ENCODE measurements at regions not wholly inside any gene's neighbourhood (a gene's known extent, or its start where the extent isn't known, plus 50 kb on each side); places are given as distances from the start of the nearest gene placed in this dataset.

DNA sequence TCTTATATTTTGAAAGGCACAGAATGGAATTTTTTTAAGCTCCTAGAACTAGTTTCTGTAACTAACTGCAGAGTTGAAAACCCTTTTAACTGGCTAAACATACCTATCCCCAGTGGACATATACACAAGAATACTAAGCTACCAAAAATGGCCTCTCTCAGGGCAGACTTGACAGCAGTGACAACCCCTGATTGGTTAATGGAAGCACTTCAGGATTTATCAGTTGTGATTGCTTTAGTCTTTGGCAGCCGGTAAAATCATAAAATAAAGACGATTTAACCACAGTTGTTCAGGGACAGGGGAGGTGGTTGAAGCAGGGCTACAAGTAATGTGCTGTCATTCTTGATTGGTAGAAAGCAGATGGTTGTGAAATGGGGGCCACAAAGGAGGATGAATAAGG lies 452.0 kb upstream of the SOX9 start:
- TF ChIP-seq, protein P1, sequence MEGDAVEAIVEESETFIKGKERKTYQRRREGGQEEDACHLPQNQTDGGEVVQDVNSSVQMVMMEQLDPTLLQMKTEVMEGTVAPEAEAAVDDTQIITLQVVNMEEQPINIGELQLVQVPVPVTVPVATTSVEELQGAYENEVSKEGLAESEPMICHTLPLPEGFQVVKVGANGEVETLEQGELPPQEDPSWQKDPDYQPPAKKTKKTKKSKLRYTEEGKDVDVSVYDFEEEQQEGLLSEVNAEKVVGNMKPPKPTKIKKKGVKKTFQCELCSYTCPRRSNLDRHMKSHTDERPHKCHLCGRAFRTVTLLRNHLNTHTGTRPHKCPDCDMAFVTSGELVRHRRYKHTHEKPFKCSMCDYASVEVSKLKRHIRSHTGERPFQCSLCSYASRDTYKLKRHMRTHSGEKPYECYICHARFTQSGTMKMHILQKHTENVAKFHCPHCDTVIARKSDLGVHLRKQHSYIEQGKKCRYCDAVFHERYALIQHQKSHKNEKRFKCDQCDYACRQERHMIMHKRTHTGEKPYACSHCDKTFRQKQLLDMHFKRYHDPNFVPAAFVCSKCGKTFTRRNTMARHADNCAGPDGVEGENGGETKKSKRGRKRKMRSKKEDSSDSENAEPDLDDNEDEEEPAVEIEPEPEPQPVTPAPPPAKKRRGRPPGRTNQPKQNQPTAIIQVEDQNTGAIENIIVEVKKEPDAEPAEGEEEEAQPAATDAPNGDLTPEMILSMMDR (IDR thresholded peaks at IDR 0.05): no peak
- peaks cover 0 to 10% (median 3%) of the 10 kb centered on the region in 3 donors for H3K9me3 ChIP-seq
- H3K4me1 ChIP-seq: no peaks in the 10 kb centered on the region
- no peaks in the 10 kb centered on the region for H3K36me3 ChIP-seq
- intact Hi-C loops (cut with DNase I; ENCODE audit: low total_unique reads): no loop called here
- no peak overlapping the region for H3K4me3 ChIP-seq
- peaks cover 0 to 3% of the 10 kb centered on the region in 2 donors for H3K27me3 ChIP-seq
- no peak for DNase-seq
- no peak overlapping the region for H3K27ac ChIP-seq

DNA sequence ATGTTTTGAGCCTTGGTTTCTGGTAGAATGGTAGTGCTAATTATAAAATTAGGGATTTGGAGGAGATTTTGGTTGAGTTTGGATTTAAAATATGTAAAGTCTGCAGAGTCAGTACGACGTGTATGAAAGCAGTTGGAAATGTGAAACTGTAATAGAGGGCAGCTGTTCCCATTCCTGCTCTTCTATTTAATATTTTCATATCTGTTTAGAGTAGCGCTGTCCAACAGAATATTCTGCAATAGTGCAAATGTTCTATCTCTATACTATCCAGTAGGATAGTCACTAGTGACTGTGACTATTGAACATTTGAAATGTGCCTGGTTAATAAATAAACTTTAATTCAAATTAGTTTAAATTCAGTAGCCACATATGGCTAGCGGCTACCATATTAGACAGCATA lies 443.4 kb upstream of the SOX9 start:
- H3K9me3 ChIP-seq: no peaks in the 10 kb centered on the region
- TF ChIP-seq, protein P1 (IDR thresholded peaks at IDR 0.05): no peak
- no peaks in the 10 kb centered on the region for H3K27me3 ChIP-seq
- DNase-seq: no peak
- no peak overlapping the region for H3K27ac ChIP-seq
- no peaks in the 10 kb centered on the region for H3K36me3 ChIP-seq
- no peak overlapping the region for H3K4me3 ChIP-seq
- H3K4me1 ChIP-seq: no peaks in the 10 kb centered on the region
- intact Hi-C loops (cut with DNase I; ENCODE audit: low total_unique reads): no loop called here

DNA sequence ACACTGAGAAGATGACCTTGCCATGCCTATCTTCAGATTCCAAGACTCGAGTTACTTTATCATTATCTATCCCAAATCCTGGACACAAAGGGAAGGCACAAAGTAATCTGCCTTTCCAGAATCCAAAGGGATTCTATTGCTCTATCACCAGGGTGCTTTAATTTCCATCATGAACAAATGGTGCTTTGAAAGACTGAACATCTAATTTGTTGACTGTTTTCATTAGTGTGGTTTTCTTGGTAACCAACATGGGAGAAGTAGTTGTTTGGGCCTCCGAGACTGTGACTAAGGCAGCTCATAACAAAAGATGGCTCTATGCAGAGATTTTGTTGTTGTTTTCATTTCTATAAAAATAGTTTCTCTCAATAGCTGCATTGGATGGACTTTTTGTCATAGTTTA lies 441.0 kb upstream of the SOX9 start:
- intact Hi-C loops (cut with DNase I; ENCODE audit: low total_unique reads): no loop called here
- Histone ChIP-seq H3K27ac (no peak overlapping the region), H3K4me3 (no peak overlapping the region), H3K4me1 (no peaks in the 10 kb centered on the region), H3K9me3 (no peaks in the 10 kb centered on the region), H3K27me3 (no peaks in the 10 kb centered on the region), H3K36me3 (no peaks in the 10 kb centered on the region)
- DNase-seq: no peak
- TF ChIP-seq, protein P1 (IDR thresholded peaks at IDR 0.05): no peak

DNA sequence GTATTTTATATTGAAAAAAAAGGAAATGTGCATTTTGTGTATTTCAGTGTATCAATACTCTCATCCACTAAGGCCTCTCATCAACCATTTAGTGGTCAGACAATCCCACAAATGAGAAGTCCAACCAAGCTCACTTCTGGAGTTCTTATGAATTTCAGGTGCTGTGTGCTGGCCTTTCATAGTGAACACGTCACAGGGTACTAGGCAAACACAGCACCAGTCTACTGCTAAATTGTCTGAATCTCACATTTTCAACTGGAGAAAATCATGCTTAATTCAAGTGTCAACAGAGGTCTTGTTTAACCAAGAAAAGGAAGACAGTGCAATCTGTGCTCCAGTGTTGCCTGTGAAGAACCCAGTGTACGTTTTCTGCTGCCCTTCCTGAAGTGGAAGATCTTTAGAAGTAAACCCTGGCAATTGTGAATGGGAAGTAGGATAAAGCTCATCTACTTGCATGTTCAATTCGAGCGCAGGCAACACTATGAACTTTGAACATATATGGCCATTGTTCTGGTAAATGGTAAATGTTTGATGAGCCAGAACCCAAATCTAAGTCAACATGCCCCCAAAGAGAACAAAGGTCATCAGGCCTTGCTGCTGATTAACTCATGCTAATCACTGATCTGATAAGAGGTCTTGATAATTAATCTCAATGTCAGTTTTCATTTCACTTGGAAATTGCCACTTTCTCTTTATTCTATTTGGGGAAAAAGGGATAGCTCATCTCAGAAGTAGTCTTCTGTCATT lies 439.2 kb upstream of the SOX9 start:
- Histone ChIP-seq H3K4me3 (no peak overlapping the region), H3K27ac (no peak overlapping the region), H3K36me3 (no peaks in the 10 kb centered on the region), H3K4me1 (no peaks in the 10 kb centered on the region), H3K9me3 (no peaks in the 10 kb centered on the region), H3K27me3 (no peaks in the 10 kb centered on the region)
- intact Hi-C loops (cut with DNase I; ENCODE audit: low total_unique reads): no loop called here
- no peak for DNase-seq
- TF ChIP-seq, protein P1 (IDR thresholded peaks at IDR 0.05): no peak

DNA sequence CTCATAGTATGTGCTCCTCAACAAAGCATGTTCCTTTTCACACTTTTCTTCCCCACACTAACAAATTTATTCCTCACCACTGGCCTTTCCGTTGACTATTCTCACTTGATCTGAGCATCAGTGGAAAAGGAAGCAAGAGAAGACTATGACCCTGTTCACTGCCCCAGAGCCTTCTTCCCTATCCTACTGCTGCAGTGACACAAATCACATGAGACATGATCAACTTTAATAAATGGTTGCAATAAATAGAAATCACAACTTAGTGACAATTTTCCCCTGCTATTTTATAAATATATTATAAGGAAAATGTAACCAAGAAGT lies 438.7 kb upstream of the SOX9 start:
- no peak overlapping the region for H3K27ac ChIP-seq
- no peak overlapping the region for H3K4me3 ChIP-seq
- no peaks in the 10 kb centered on the region for H3K4me1 ChIP-seq
- no peak for DNase-seq
- no peaks in the 10 kb centered on the region for H3K9me3 ChIP-seq
- no peaks in the 10 kb centered on the region for H3K36me3 ChIP-seq
- intact Hi-C loops (cut with DNase I; ENCODE audit: low total_unique reads): no loop called here
- H3K27me3 ChIP-seq: no peaks in the 10 kb centered on the region
- TF ChIP-seq, protein P1 (IDR thresholded peaks at IDR 0.05): no peak

DNA sequence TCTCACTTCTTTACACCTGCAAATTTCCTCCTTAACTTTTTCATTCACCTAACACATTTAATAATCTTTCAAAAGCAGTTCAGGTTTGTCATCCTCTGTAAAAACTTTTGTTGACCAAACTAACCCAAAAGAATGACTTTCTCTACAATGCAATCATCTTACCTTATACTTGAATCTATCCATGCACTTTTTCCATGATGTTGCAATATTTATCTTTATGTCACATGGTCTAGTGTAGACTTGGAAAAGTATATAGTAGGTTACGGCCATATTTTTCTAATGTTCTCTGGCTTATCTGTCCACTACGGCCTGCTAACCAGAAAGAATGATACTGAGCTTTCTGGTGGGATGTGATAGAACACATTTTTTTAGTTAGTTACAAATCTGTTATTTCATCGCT lies 431.0 kb upstream of the SOX9 start:
- H3K4me3 ChIP-seq: no peak overlapping the region
- intact Hi-C loops (cut with DNase I; ENCODE audit: low total_unique reads): no loop called here
- H3K9me3 ChIP-seq: no peaks in the 10 kb centered on the region
- DNase-seq: no peak
- no peaks in the 10 kb centered on the region for H3K36me3 ChIP-seq
- no peaks in the 10 kb centered on the region for H3K4me1 ChIP-seq
- no peaks in the 10 kb centered on the region for H3K27me3 ChIP-seq
- TF ChIP-seq, protein P1 (IDR thresholded peaks at IDR 0.05): no peak
- H3K27ac ChIP-seq: no peak overlapping the region

Data from tibial artery (tissue), 4 donors.